Endodermal cell (in vitro differentiated cells): ENCODE measurements at regions not wholly inside any gene's neighbourhood (a gene's known extent, or its start where the extent isn't known, plus 50 kb on each side); places are given as distances from the start of the nearest gene placed in this dataset.
A peak's percentile ranks its signal among the peaks of the same experiment; 100 is the strongest.

Experiments
- DNase-seq: peaks from one replicate; pipeline ENCODE4 v3.0.0-alpha.2; 2017
- H3K27ac ChIP-seq: 2 replicates; pipeline ENCODE4 v1.5.1; 2013; ENCODE audit warnings: mild to moderate bottlenecking, low read depth, low read length, moderate library complexity
- H3K27me3 ChIP-seq: 2 replicates; pipeline ENCODE4 v1.6.1; 2013; ENCODE audit warnings: mild to moderate bottlenecking, low read length, moderate library complexity; ENCODE audit not compliant: insufficient read depth, control insufficient read depth, poor library complexity, severe bottlenecking
- H3K36me3 ChIP-seq: 2 replicates; pipeline ENCODE4 v1.7.0; 2013; ENCODE audit warnings: mild to moderate bottlenecking, low read length, moderate library complexity; ENCODE audit not compliant: control insufficient read depth, insufficient read depth
- H3K4me1 ChIP-seq: one replicate; pipeline ENCODE4 v1.7.0; 2013; ENCODE audit warnings: low read length; ENCODE audit not compliant: control insufficient read depth, insufficient read depth
- H3K4me3 ChIP-seq: 2 replicates; pipeline ENCODE4 v1.5.1; 2013; ENCODE audit warnings: mild to moderate bottlenecking, low read length, moderate library complexity
- H3K9ac ChIP-seq: 2 replicates; pipeline ENCODE4 v1.6.1; 2013; ENCODE audit warnings: mild to moderate bottlenecking, low read length, moderate library complexity; ENCODE audit not compliant: poor library complexity, severe bottlenecking; ENCODE audit errors: extremely low read depth
- H3K9me3 ChIP-seq: 2 replicates; pipeline ENCODE4 v1.6.1; 2013; ENCODE audit warnings: mild to moderate bottlenecking, low read length, moderate library complexity; ENCODE audit not compliant: control insufficient read depth
- H3K27ac Mint-ChIP-seq: 2 replicates; pipeline ENCODE4 v1.8.0; 2020; ENCODE audit warnings: mixed read lengths
- H3K27me3 Mint-ChIP-seq: 2 replicates; pipeline ENCODE4 v1.8.0; 2021; ENCODE audit warnings: mild to moderate bottlenecking, mixed read lengths; ENCODE audit not compliant: insufficient read depth
- H3K36me3 Mint-ChIP-seq: 2 replicates; pipeline ENCODE4 v1.8.0; 2020; ENCODE audit warnings: low read depth, mixed read lengths
- H3K4me1 Mint-ChIP-seq: 2 replicates; pipeline ENCODE4 v1.8.0; 2020; ENCODE audit warnings: mixed read lengths
- H3K4me3 Mint-ChIP-seq: 2 replicates; pipeline ENCODE4 v1.8.0; 2020; ENCODE audit warnings: mild to moderate bottlenecking, moderate library complexity, mixed read lengths
- H3K9me3 Mint-ChIP-seq: 2 replicates; pipeline ENCODE4 v1.8.0; 2020; ENCODE audit warnings: mild to moderate bottlenecking, mixed read lengths
- CTCF ChIP-seq: fragments of 200-600 bp; sonication (generic); conservative IDR thresholded peaks from 2 replicates; pipeline ENCODE4 v1.5.0; 2021; ENCODE audit warnings: antibody characterized with exemption, mild to moderate bottlenecking
- WGBS, 2 experiments: methylation state at CpG; one replicate each; pipeline versions ENCODE4 v1.1.5 to v1.1.7; 2013; ENCODE audit warnings: missing lambda C conversion rate in 2 of 2, mixed read lengths in 1 of 2; ENCODE audit not compliant: insufficient coverage in 1 of 2, insufficient read length in 1 of 2; 5-methylcytosine and 5-hydroxymethylcytosine counted together

GRCh38 chr17:74016461-74016860 lies 187.0 kb upstream of the RPL38 start:
- no peak overlapping the region for H3K27ac Mint-ChIP-seq
- H3K9me3 Mint-ChIP-seq = no peaks in the 10 kb centered on the region

GRCh38 chr17:74017466-74017865 lies 186.0 kb upstream of the RPL38 start:
- WGBS, 2 experiments = 88 to 93% methylated on average over 8 of the region's 8 CpGs
- Histone ChIP-seq H3K36me3 (no peaks in the 10 kb centered on the region), H3K27ac (peak overlapping the region; percentile 65), H3K4me3 (no peak overlapping the region), H3K27me3 (no peaks in the 10 kb centered on the region), H3K4me1 (no peaks in the 10 kb centered on the region), H3K9ac (no peak overlapping the region), H3K9me3 (no peaks in the 10 kb centered on the region)
- no peaks in the 10 kb centered on the region for H3K36me3 Mint-ChIP-seq
- no peak for DNase-seq
- H3K27me3 Mint-ChIP-seq = peaks cover 11% of the 10 kb centered on the region
- H3K4me1 Mint-ChIP-seq = peaks cover 14% of the 10 kb centered on the region
- no peak overlapping the region for H3K4me3 Mint-ChIP-seq
- no peaks in the 10 kb centered on the region for H3K9me3 Mint-ChIP-seq
- H3K27ac Mint-ChIP-seq = no peak overlapping the region
- TF ChIP-seq CTCF = no peak

More at GRCh38 chr17:74016461-74016860, 187.0 kb upstream of the RPL38 start:
- 58 to 87% methylated on average over 2 to 7 of the region's 8 CpGs for WGBS, 2 experiments
- H3K27ac ChIP-seq = peak overlapping the region; percentile 65
- H3K27me3 ChIP-seq = no peaks in the 10 kb centered on the region
- H3K36me3 ChIP-seq = no peaks in the 10 kb centered on the region
- H3K9ac ChIP-seq = no peak overlapping the region
- no peaks in the 10 kb centered on the region for H3K9me3 ChIP-seq
- Mint-ChIP-seq H3K4me3 (no peak overlapping the region), H3K36me3 (no peaks in the 10 kb centered on the region), H3K4me1 (peaks cover 16% of the 10 kb centered on the region), H3K27me3 (peaks cover 11% of the 10 kb centered on the region)
- H3K4me1 ChIP-seq = no peaks in the 10 kb centered on the region
- TF ChIP-seq CTCF = no peak
- DNase-seq = no peak
- no peak overlapping the region for H3K4me3 ChIP-seq

GRCh38 chr17:74018115-74018514 lies 185.4 kb upstream of the RPL38 start:
- Mint-ChIP-seq H3K27me3 (peaks cover 11% of the 10 kb centered on the region), H3K9me3 (no peaks in the 10 kb centered on the region), H3K36me3 (no peaks in the 10 kb centered on the region), H3K4me3 (no peak overlapping the region), H3K4me1 (peaks cover 13% of the 10 kb centered on the region), H3K27ac (no peak overlapping the region)
- Histone ChIP-seq H3K4me3 (no peak overlapping the region), H3K9me3 (no peaks in the 10 kb centered on the region), H3K36me3 (no peaks in the 10 kb centered on the region), H3K27ac (no peak overlapping the region), H3K27me3 (no peaks in the 10 kb centered on the region), H3K9ac (no peak overlapping the region), H3K4me1 (no peaks in the 10 kb centered on the region)
- WGBS, 2 experiments = 95 to 98% methylated on average over 4 of the region's 4 CpGs
- DNase-seq = no peak
- TF ChIP-seq CTCF = no peak
